H1 (cell line): ENCODE measurements at regions not wholly inside any gene's neighbourhood (a gene's known extent, or its start where the extent isn't known, plus 50 kb on each side); places are given as distances from the start of the nearest gene placed in this dataset.

ENCODE experiments used
- CTCF ChIA-PET: fragments of 300-600 bp; sonication (Branson Sonifier 250); formaldehyde crosslinking; loops from one replicate; lab custom pipeline; 2021; ENCODE audit not compliant: partially characterized antibody; lab: Charles Lee
- POLR2A ChIA-PET: fragments of 300-600 bp; sonication (Branson Sonifier 250); formaldehyde crosslinking; loops from one replicate; lab custom pipeline; 2021; ENCODE audit warnings: inconsistent platforms; ENCODE audit not compliant: partially characterized antibody; lab: Charles Lee
- DNase-seq, 2 experiments: peaks; one replicate each; pipeline versions ENCODE4 v3.0.0 to v3.0.0-alpha.2; 2010 to 2022; ENCODE audit warnings: low spot score in 2 of 2, low read depth in 1 of 2, mixed read lengths in 1 of 2
- FAIRE-seq: peaks from 2 replicates; lab custom pipeline; 2011; peaks lifted over from hg19 to GRCh38; lab: Jason Lieb, UNC
- H2AFZ ChIP-seq: 2 replicates; pipeline ENCODE4 v1.8.1; 2012; ENCODE audit warnings: low read length, inconsistent platforms
- H2AK5ac ChIP-seq: 2 replicates; pipeline ENCODE4 v1.6.1; 2013; ENCODE audit warnings: low read depth, low read length
- H2BK120ac ChIP-seq: replicated peaks from 2 replicates; pipeline ENCODE3; 2013; ENCODE audit warnings: low read depth, low read length, inconsistent platforms
- H2BK12ac ChIP-seq: 2 replicates; pipeline ENCODE4 v1.6.1; 2013; ENCODE audit warnings: low read depth, low read length
- H2BK15ac ChIP-seq: 2 replicates; pipeline ENCODE4 v1.6.1; 2013; ENCODE audit warnings: low read length
- H2BK20ac ChIP-seq: 2 replicates; pipeline ENCODE4 v1.6.1; 2013; ENCODE audit warnings: low read length
- H2BK5ac ChIP-seq: 2 replicates; pipeline ENCODE4 v1.6.1; 2013; ENCODE audit warnings: low read depth, low read length
- H3K14ac ChIP-seq: 2 replicates; pipeline ENCODE4 v1.6.1; 2013; ENCODE audit warnings: inconsistent platforms; ENCODE audit not compliant: insufficient read length
- H3K18ac ChIP-seq: 2 replicates; pipeline ENCODE4 v1.6.1; 2013; ENCODE audit warnings: low read length; ENCODE audit errors: extremely low read depth
- H3K23ac ChIP-seq: 2 replicates; pipeline ENCODE4 v1.6.1; 2013; ENCODE audit warnings: inconsistent platforms; ENCODE audit not compliant: insufficient read length
- H3K23me2 ChIP-seq: 2 replicates; pipeline ENCODE4 v1.6.1; 2013; ENCODE audit warnings: low read depth, low read length
- H3K27ac ChIP-seq: 2 replicates; pipeline ENCODE4 v1.6.1; 2011; ENCODE audit warnings: low read depth, low read length, inconsistent platforms
- H3K27me3 ChIP-seq, 4 experiments: replicated peaks in 1 of 4; 1 replicate in 1 of 4; 2 replicates in 3 of 4; pipeline versions ENCODE4 v1.6.1 to v1.8.1; 2011 to 2013; ENCODE audit warnings: low read length in 3 of 4, mild to moderate bottlenecking in 3 of 4, inconsistent platforms in 2 of 4, mixed read lengths in 2 of 4, moderate library complexity in 1 of 4; ENCODE audit not compliant: control insufficient read depth in 3 of 4, insufficient read depth in 3 of 4; ENCODE audit errors: extremely low read depth in 1 of 4
- H3K36me3 ChIP-seq, 4 experiments: 2 replicates each; pipeline versions ENCODE4 v1.6.1 to v1.8.1; 2011 to 2013; ENCODE audit warnings: mild to moderate bottlenecking in 4 of 4, low read length in 3 of 4, moderate library complexity in 2 of 4, control low read depth in 1 of 4, inconsistent platforms in 1 of 4; ENCODE audit not compliant: insufficient read depth in 4 of 4, control insufficient read depth in 2 of 4
- H3K4ac ChIP-seq: replicated peaks from 2 replicates; pipeline ENCODE3; 2013; ENCODE audit warnings: low read length, low read depth, mixed read lengths, inconsistent platforms; ENCODE audit not compliant: insufficient read length
- H3K4me1 ChIP-seq, 4 experiments: replicated peaks in 1 of 4; 1 replicate in 1 of 4; 2 replicates in 3 of 4; pipeline versions ENCODE4 v1.6.1 to v1.8.1; 2011 to 2013; ENCODE audit warnings: low read length in 3 of 4, inconsistent platforms in 2 of 4, mixed read lengths in 1 of 4; ENCODE audit not compliant: insufficient read depth in 4 of 4, control insufficient read depth in 3 of 4
- H3K4me2 ChIP-seq, 2 experiments: 2 replicates each; pipeline versions ENCODE4 v1.6.1 to v1.8.1; 2011 to 2013; ENCODE audit warnings: low read depth in 2 of 2, low read length in 2 of 2, control low read depth in 1 of 2, inconsistent platforms in 1 of 2, mild to moderate bottlenecking in 1 of 2; ENCODE audit not compliant: insufficient read depth in 1 of 2
- H3K4me3 ChIP-seq, 4 experiments: fragments of 200-600, 300-600 bp in 1 of 4; sonication (generic), shearing (Covaris generic), sonication (Bioruptor Twin) in 1 of 4; 2 replicates each; pipeline versions ENCODE4 v1.5.1 to v1.8.1; 2011 to 2016; ENCODE audit warnings: low read length in 4 of 4, low read depth in 3 of 4, control low read depth in 2 of 4, inconsistent platforms in 2 of 4, mild to moderate bottlenecking in 2 of 4, mixed read lengths in 1 of 4, moderate library complexity in 1 of 4; ENCODE audit not compliant: insufficient read depth in 2 of 4; ENCODE audit errors: extremely low read depth in 1 of 4
- H3K56ac ChIP-seq: replicated peaks from 2 replicates; pipeline ENCODE3; 2013; ENCODE audit warnings: low read depth, mild to moderate bottlenecking, mixed read lengths, low read length, inconsistent platforms; ENCODE audit not compliant: insufficient read length
- H3K79me1 ChIP-seq: 2 replicates; pipeline ENCODE4 v1.6.1; 2013; ENCODE audit warnings: low read depth, low read length, control low read depth
- H3K79me2 ChIP-seq, 2 experiments: 2 replicates each; pipeline versions ENCODE4 v1.6.1 to v1.8.1; 2012 to 2013; ENCODE audit warnings: low read length in 2 of 2, mild to moderate bottlenecking in 2 of 2, inconsistent platforms in 1 of 2; ENCODE audit not compliant: insufficient read depth in 2 of 2, control insufficient read depth in 1 of 2
- H3K9ac ChIP-seq, 4 experiments: replicated peaks in 1 of 4; 1 replicate in 1 of 4; 2 replicates in 3 of 4; pipeline versions ENCODE4 v1.6.1 to v1.8.1; 2011 to 2013; ENCODE audit warnings: low read depth in 3 of 4, low read length in 3 of 4, control low read depth in 2 of 4, mild to moderate bottlenecking in 2 of 4, moderate library complexity in 2 of 4, inconsistent platforms in 1 of 4; ENCODE audit errors: extremely low read depth in 1 of 4
- H3K9me3 ChIP-seq, 2 experiments: 2 replicates each; pipeline versions ENCODE4 v1.6.1 to v1.8.1; 2012 to 2013; ENCODE audit warnings: mild to moderate bottlenecking in 2 of 2, moderate library complexity in 2 of 2, control low read depth in 1 of 2, inconsistent platforms in 1 of 2, low read depth in 1 of 2, low read length in 1 of 2, mixed read lengths in 1 of 2; ENCODE audit not compliant: insufficient read depth in 2 of 2
- H4K20me1 ChIP-seq, 2 experiments: replicated peaks in 1 of 2; 2 replicates each; pipeline versions ENCODE3 to v1.8.1; 2011 to 2013; ENCODE audit warnings: inconsistent platforms in 2 of 2, low read length in 2 of 2, mild to moderate bottlenecking in 1 of 2; ENCODE audit not compliant: insufficient read depth in 2 of 2, control insufficient read depth in 1 of 2
- H4K5ac ChIP-seq: 2 replicates; pipeline ENCODE4 v1.6.1; 2013; ENCODE audit warnings: low read length, low read depth, mixed read lengths, inconsistent platforms; ENCODE audit not compliant: insufficient read length
- H4K8ac ChIP-seq: 2 replicates; pipeline ENCODE4 v1.8.0; 2013; ENCODE audit warnings: mild to moderate bottlenecking, moderate library complexity, low read length, inconsistent platforms; ENCODE audit not compliant: insufficient read depth; ENCODE audit errors: extremely low read depth
- H4K91ac ChIP-seq: replicated peaks from 2 replicates; pipeline ENCODE3; 2013; ENCODE audit warnings: low read length, mixed read lengths, inconsistent platforms; ENCODE audit not compliant: insufficient read length
- CHD1 ChIP-seq: IDR thresholded peaks from 2 replicates; pipeline ENCODE4 v1.6.1; 2012; ENCODE audit warnings: low read depth, low read length, improper control_type of control experiment
- GABPA ChIP-seq: IDR thresholded peaks from 2 replicates; pipeline ENCODE4 v1.6.1; 2011; ENCODE audit warnings: mild to moderate bottlenecking, low read length, moderate library complexity, borderline replicate concordance; ENCODE audit not compliant: insufficient read depth
- POLR2A ChIP-seq, 2 experiments: IDR thresholded peaks; 1 replicate in 1 of 2; 2 replicates in 1 of 2; pipeline ENCODE4 v1.6.1; 2011; ENCODE audit warnings: low read depth in 2 of 2, low read length in 2 of 2, mild to moderate bottlenecking in 2 of 2; ENCODE audit errors: control extremely low read depth in 1 of 2
- RNF2 ChIP-seq: fragments of 200-900, 300-1000 bp; sonication (generic); IDR thresholded peaks from 2 replicates; pipeline ENCODE4 v1.7.1; 2016; ENCODE audit warnings: borderline replicate concordance, low read depth, mild to moderate bottlenecking, antibody characterized with exemption, low read length; ENCODE audit not compliant: poor library complexity, severe bottlenecking; ENCODE audit errors: missing control alignments

GRCh38 chr14:48275301-48275700 lies 599.9 kb upstream of the MDGA2 start:
- Histone ChIP-seq H3K36me3 (no peaks in the 10 kb centered on the region), H2BK20ac (no peak overlapping the region), H4K20me1 (no peaks in the 10 kb centered on the region), H4K91ac (no peak overlapping the region), H3K79me1 (no peaks in the 10 kb centered on the region; the same call in 1 of the 2 replicates), H2BK15ac (no peak overlapping the region), H3K23me2 (no peaks in the 10 kb centered on the region), H3K4me2 (no peak overlapping the region), H3K4me1 (peaks cover 0 to 4% (median 0%) of the 10 kb centered on the region in 4 experiments; a peak in 1 of 7 replicates), H4K5ac (no peak overlapping the region), H3K18ac (no peak overlapping the region), H3K23ac (no peak overlapping the region), H3K14ac (no peak overlapping the region), H3K27me3 (no peaks in the 10 kb centered on the region), H3K4ac (no peak overlapping the region), H3K79me2 (no peaks in the 10 kb centered on the region), H2BK12ac (no peak overlapping the region), H4K8ac (no peak overlapping the region), H2BK5ac (no peak overlapping the region), H3K27ac (no peak overlapping the region), H3K4me3 (no peak overlapping the region), H2AFZ (no peak overlapping the region; the same call in 1 of the 2 replicates), H3K9ac (no peak overlapping the region), H3K56ac (no peak overlapping the region), H3K9me3 (no peaks in the 10 kb centered on the region), H2BK120ac (no peak overlapping the region), H2AK5ac (no peak overlapping the region)
- no peak for FAIRE-seq
- no peak for DNase-seq
- POLR2A ChIA-PET, result interaction anchor here (1.6 kb wide), 1 partner anchor 9 kb away, joined by 5 read pairs; no protein-coding TSS in a partner anchor
- TF ChIP-seq GABPA (no peak), CHD1 (no peak), RNF2 (no peak), POLR2A (IDR thresholded peaks at IDR 0.05; ENCODE audit: control extremely low read depth in 1 of 2, low read depth in 2 of 2, low read length in 2 of 2) (no peak)
- CTCF ChIA-PET, result interaction anchor here (0.9 kb wide), 1 partner anchor 364 kb away, joined by 3 read pairs; no protein-coding TSS in a partner anchor
